Globus pallidus (tissue), 1 donor: ENCODE measurements at regions not wholly inside any gene's neighbourhood (a gene's known extent, or its start where the extent isn't known, plus 50 kb on each side); places are given as distances from the start of the nearest gene placed in this dataset.

Experiments
- DNase-seq: peaks from one replicate; pipeline ENCODE4 v3.0.0-alpha.2; 2015; ENCODE audit warnings: low spot score

GRCh38 chr5:20113031-20113715, 125.2 kb upstream of the CDH18 start:
- DNase-seq, result no peak

DNA sequence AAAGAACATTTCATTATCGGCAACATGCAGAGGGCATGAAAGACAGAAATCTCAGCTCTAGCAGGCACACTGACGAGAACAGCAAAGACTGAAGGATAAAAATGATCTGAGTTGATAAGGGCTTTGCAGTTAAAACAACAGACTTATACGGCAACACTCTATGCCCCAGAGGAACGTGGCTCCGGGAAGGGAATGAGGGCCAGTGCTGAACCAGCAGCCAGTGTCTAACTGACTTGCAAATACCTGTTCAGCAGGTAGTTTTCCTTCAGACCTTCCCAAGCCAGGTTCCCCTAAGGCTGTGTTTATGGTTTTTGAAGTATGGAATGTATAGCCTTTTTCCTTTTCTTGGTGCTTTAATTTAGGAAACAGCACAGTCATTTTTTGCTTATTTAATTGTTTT, 121.3 kb upstream of the CDH18 start:
- no peak for DNase-seq

- DNase-seq, result no peak
These were observed 117.9 kb upstream of the CDH18 start for GRCh38 chr5:20105915-20106314.

DNA sequence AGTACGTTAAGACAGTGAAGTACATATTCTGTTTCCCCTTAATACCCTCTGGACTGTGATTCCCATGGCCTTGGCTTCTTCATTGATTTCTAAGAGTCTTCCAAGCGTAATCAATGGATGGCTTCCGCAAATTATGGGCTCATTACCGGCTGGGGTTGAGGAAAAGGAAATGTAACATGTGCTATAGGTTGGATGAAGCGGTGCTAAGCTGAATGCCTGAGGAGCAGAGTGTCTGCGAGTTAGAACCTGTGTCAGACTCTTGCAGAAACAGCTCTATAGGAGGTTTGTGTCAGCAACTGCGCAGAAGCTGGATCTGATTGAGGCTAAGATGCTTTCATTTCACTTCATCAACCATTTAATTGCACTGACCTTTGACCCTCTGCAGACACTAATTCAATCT, 114.3 kb upstream of the CDH18 start:
- no peak for DNase-seq

GRCh38 chr5:20098694-20099093, 110.7 kb upstream of the CDH18 start:
- no peak for DNase-seq

- DNase-seq, result no peak
These were observed 100.4 kb upstream of the CDH18 start for GRCh38 chr5:20088361-20088760.

DNA sequence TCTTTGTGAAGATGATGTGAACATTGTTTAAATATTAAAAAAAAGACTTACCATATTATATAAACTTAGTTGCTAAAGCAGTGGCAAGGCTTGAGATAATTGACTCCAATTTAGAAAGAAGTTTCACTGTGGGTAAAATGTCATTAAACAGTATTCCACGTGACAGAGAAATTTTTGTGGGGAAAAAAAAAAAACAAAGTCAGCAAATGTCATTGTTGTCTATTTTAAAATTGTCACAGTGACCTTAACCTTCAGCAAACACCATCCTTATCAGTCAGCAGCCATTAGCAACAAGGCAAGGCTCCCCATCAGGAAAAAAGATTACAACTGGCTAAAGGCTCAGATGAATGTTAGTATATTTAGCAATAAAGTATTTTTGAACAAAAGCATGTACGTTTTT, 99.3 kb upstream of the CDH18 start:
- DNase-seq, result no peak

DNA sequence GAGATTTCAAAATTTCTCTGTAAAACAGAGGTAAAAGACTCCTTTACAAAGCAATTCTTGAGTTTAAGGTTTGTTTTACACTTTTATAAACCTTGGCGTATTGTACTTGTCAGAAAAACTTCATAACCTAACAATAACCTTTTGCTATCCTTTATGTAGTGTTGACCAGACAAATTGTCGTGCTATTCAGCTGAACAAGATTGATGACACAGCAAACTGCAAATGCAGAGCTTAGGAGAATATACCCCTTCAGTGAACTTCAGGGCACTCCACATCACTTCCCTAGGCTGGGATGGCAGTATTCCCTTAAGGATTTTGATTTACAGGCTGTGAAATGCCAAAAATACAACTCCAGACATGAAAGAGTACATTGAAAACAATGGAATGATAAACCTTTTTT, 89.2 kb upstream of the CDH18 start:
- DNase-seq, result no peak

GRCh38 chr5:20056933-20057332, 68.9 kb upstream of the CDH18 start:
- DNase-seq, result no peak

DNA sequence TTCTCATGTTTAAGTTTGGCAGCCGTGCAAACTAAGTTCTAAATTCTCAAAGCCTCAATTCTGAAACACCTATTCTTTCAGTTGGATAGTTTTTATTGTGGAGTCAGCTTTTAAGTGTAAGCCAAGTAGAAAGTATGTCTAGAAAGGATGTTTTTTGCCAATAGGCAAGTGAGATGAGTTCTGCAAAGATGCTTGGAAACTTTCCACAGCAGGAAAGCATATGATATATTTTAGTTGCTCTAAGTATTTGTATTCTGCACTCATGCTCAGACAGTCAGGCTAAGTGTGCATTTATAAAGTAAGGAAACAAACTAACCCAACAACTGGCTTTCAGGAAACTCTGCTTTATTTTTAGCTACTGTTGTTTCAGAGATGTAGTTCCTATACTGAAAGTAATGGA, 67.3 kb upstream of the CDH18 start:
- DNase-seq, result no peak

GRCh38 chr5:20050262-20050661, 62.3 kb upstream of the CDH18 start:
- no peak for DNase-seq

DNA sequence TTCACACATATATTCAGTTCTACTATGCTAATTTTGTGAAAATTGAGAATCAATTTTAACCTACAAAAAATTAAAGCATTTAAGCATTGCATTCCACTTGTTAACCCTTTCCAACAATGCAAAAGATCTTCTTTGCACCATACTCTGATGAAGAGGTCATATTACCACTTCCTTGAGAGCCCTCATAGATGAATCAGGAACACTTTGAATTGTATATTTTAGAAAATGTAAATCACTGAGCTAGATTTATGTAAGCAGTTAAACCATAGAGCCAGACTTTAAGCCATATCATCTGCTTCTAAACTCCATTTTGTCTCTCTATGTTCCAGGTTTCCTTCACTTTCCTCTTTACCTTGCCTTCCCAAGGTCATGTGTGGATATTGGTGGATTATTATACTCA, 56.5 kb upstream of the CDH18 start:
- no peak for DNase-seq

DNA sequence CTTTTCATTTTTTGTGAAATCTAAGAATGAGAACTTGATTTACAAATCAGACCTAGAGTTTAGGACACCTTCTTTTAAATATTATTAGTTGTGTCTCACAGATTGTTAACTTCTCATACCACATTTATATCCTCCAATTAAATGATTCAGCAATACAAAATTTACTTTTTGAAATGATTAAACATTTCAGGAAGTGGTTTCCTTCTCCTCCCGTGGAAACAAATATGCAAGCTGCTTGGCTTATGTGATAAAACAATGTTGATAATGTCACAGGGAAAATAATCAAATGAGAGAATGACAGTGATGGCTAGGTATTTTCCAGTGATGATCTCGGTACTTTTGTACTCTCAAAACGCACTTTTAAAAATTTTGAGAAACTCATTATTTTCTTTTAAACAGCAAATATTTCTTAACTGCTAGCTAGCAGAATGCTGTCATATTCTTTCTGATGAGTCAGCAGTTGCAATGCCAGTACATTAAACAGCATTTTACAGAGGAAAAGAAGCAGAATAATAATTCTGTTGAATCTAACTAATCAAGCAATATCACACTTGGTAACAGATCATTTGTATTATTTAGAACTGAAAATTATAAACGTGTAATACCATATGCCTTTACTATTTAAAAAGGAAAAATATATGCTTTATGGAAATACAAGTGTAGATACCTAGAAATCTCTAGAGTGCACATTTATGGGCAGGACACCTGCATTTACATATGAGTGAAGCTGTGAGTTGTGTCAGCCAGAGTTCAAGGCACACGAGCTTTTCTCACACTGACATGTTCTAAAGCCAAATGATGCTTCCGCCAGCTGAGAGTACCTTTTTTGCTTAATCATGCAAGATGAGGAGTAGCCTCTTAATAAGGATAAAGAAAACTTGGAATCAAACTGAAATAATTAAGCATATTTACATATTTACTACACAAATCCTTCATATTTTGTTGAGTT, 53.6 kb upstream of the CDH18 start:
- DNase-seq, result no peak

DNA sequence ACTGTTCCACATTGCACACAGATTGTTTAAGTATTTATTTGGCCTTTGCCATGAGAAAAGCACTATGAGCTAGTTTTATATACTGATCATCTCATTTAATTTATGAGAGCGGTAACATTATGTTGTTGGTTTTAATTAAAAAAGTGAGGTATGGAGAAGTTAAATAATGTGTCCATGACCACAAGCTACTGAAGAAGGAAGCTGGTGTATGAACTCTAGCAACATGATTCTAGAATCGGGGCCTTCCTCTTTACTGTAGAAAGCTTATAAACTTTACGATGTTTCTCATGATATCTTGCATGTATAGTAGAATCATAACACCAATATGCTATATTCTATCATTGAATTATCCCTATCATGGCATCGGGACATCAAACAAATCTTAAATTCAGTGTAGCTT, 52.9 kb upstream of the CDH18 start:
- DNase-seq, result no peak
